Stimulated activated CD4-positive, alpha-beta T cell treated with anti-CD3 and anti-CD28 coated beads, Interleukin-15, amount 100 ng/mL, for 24 hours (primary cell): ENCODE measurements at regions not wholly inside any gene's neighbourhood (a gene's known extent, or its start where the extent isn't known, plus 50 kb on each side); places are given as distances from the start of the nearest gene placed in this dataset.

Source experiments
- DNase-seq: peaks from one replicate; pipeline ENCODE4 v3.0.0-alpha.2; 2020

GRCh38 chr2:151029406-151030157 lies 232.1 kb downstream of the RBM43 start:
- DNase-seq, result no peak

- DNase-seq, result no peak
Measured at GRCh38 chr2:151028691-151029176, 232.9 kb downstream of the RBM43 start.

- no peak for DNase-seq
Measured at GRCh38 chr2:151027151-151027550, 234.5 kb downstream of the RBM43 start.

- no peak for DNase-seq
Measured at GRCh38 chr2:151025816-151026215, 235.8 kb downstream of the RBM43 start.

GRCh38 chr2:151024696-151025251 lies 236.9 kb downstream of the RBM43 start:
- no peak for DNase-seq

GRCh38 chr2:151021747-151022452 lies 239.8 kb downstream of the RBM43 start:
- no peak for DNase-seq

GRCh38 chr2:151020411-151020810 lies 241.3 kb downstream of the RBM43 start:
- DNase-seq, result no peak

- DNase-seq, result no peak
Measured at GRCh38 chr2:151009437-151010175, 252.1 kb downstream of the RBM43 start.

- no peak for DNase-seq
Measured at GRCh38 chr2:151007365-151007764, 254.3 kb downstream of the RBM43 start.

- no peak for DNase-seq
Measured at GRCh38 chr2:151002959-151003600, 258.6 kb downstream of the RBM43 start.

GRCh38 chr2:150997702-150998440 lies 263.8 kb downstream of the RBM43 start:
- DNase-seq, result no peak

GRCh38 chr2:150997066-150997465 lies 264.6 kb downstream of the RBM43 start:
- DNase-seq, result no peak

GRCh38 chr2:150994076-150994475 lies 267.6 kb downstream of the RBM43 start:
- no peak for DNase-seq

GRCh38 chr2:150989969-150990368 lies 271.7 kb downstream of the RBM43 start:
- no peak for DNase-seq

- DNase-seq, result no peak
Measured at GRCh38 chr2:150985741-150986140, 275.9 kb downstream of the RBM43 start.

GRCh38 chr2:150983314-150983897 lies 278.3 kb downstream of the RBM43 start:
- no peak for DNase-seq

GRCh38 chr2:150981826-150982225 lies 279.8 kb downstream of the RBM43 start:
- no peak for DNase-seq

- no peak for DNase-seq
Measured at GRCh38 chr2:150978053-150978452, 283.6 kb downstream of the RBM43 start.

GRCh38 chr2:150977296-150977695 lies 284.4 kb downstream of the RBM43 start:
- no peak for DNase-seq

GRCh38 chr2:150976604-150977003 lies 285.1 kb downstream of the RBM43 start:
- DNase-seq, result no peak

- no peak for DNase-seq
Measured at GRCh38 chr2:150974864-150975263, 286.8 kb downstream of the RBM43 start.

GRCh38 chr2:150974234-150974633 lies 287.4 kb downstream of the RBM43 start:
- DNase-seq, result no peak
